Testis (tissue), 2 donors: ENCODE measurements at regions not wholly inside any gene's neighbourhood (a gene's known extent, or its start where the extent isn't known, plus 50 kb on each side); places are given as distances from the start of the nearest gene placed in this dataset.

ENCODE experiments used
- POLR2A ChIP-seq: fragments of 450-650 bp; IDR thresholded peaks from one replicate; pipeline ENCODE4 v1.6.1; 2017; ENCODE audit warnings: antibody characterized with exemption, mild to moderate bottlenecking, moderate library complexity
- TF ChIP-seq, protein P1 (sequence below), 3 experiments: fragments of 450-650 bp in 2 of 3; fragments of 200-600 bp in 1 of 3; sonication (generic) in 1 of 3; IDR thresholded peaks; one replicate each; pipeline ENCODE4 v1.5.1; 2016 to 2019; ENCODE audit warnings: antibody characterized with exemption in 3 of 3, mild to moderate bottlenecking in 2 of 3, moderate library complexity in 1 of 3

- TF ChIP-seq, protein P1, sequence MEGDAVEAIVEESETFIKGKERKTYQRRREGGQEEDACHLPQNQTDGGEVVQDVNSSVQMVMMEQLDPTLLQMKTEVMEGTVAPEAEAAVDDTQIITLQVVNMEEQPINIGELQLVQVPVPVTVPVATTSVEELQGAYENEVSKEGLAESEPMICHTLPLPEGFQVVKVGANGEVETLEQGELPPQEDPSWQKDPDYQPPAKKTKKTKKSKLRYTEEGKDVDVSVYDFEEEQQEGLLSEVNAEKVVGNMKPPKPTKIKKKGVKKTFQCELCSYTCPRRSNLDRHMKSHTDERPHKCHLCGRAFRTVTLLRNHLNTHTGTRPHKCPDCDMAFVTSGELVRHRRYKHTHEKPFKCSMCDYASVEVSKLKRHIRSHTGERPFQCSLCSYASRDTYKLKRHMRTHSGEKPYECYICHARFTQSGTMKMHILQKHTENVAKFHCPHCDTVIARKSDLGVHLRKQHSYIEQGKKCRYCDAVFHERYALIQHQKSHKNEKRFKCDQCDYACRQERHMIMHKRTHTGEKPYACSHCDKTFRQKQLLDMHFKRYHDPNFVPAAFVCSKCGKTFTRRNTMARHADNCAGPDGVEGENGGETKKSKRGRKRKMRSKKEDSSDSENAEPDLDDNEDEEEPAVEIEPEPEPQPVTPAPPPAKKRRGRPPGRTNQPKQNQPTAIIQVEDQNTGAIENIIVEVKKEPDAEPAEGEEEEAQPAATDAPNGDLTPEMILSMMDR (IDR thresholded peaks at IDR 0.05): no peak
- no peak for TF ChIP-seq POLR2A
These were observed 216.1 kb upstream of the MYLIP start for GRCh38 chr6:15912505-15913400.
